ENCODE measurements at regions not wholly inside any gene's neighbourhood (a gene's known extent, or its start where the extent isn't known, plus 50 kb on each side); places are given as distances from the start of the nearest gene placed in this dataset.

- Histone ChIP-seq H3K4me1 (ENCODE audit: control insufficient read depth, insufficient read depth, low read length) (no peaks in the 10 kb centered on the region), H3K4me2 (ENCODE audit: control insufficient read depth, insufficient read depth) (no peak overlapping the region), H3K27ac (ENCODE audit: control insufficient read depth, insufficient read depth) (no peak overlapping the region), H3K27me3 (replicated peaks in 1 of 2; ENCODE audit: control insufficient read depth in 2 of 2, insufficient read depth in 2 of 2, low read length in 1 of 2) (no peaks in the 10 kb centered on the region), H4K20me1 (ENCODE audit: control insufficient read depth, insufficient read depth) (no peaks in the 10 kb centered on the region), H3K4me3 (no peak overlapping the region), H2AFZ (ENCODE audit: control insufficient read depth, low read depth, low read length) (no peak overlapping the region), H3K36me3 (ENCODE audit: control insufficient read depth in 2 of 2, insufficient read depth in 2 of 2, low read length in 1 of 2) (no peaks in the 10 kb centered on the region), H3K79me2 (ENCODE audit: control insufficient read depth, insufficient read depth, low read length) (no peaks in the 10 kb centered on the region), H3K9ac (ENCODE audit: control insufficient read depth, insufficient read depth, low read length) (no peak overlapping the region), H3K9me3 (replicated peaks; ENCODE audit: control insufficient read depth, insufficient read depth, low read length) (no peaks in the 10 kb centered on the region)
- POLR2A ChIA-PET: no interaction called here
- BruUV-seq (replicated peaks): no TSS peak
- SMC1A ChIA-PET (ENCODE audit: uncharacterized antibody, unreplicated experiment): no interaction called here
- FAIRE-seq (no peak), DNase-seq (ENCODE audit: low read depth, low spot score) (no peak), ATAC-seq (no peak)
- intact Hi-C loops (cut with micrococcal nuclease; ENCODE audit: unreplicated experiment): no loop called here
- TF ChIP-seq E4F1 (IDR thresholded peaks at IDR 0.05; ENCODE audit: borderline replicate concordance, partially characterized antibody) (no peak), ZNF592 (IDR thresholded peaks at IDR 0.05) (no peak), REST (IDR thresholded peaks at IDR 0.05; ENCODE audit: low read depth, low read length) (no peak), FOXK2 (IDR thresholded peaks at IDR 0.05) (no peak), LARP7 (IDR thresholded peaks at IDR 0.05) (no peak), E2F8 (IDR thresholded peaks at IDR 0.05; ENCODE audit: low read depth, partially characterized antibody) (no peak), NBN (IDR thresholded peaks at IDR 0.05) (no peak), HDAC6 (IDR thresholded peaks at IDR 0.05; ENCODE audit: unreplicated experiment) (no peak)
- RAD21 ChIA-PET (ENCODE audit: unreplicated experiment): no interaction called here
- in situ Hi-C loops (cut with MboI): no loop called here
- CTCF ChIA-PET: interaction anchor here (0.6 kb wide), 1 partner anchor 11 kb away, joined by 3 read pairs; no protein-coding TSS in a partner anchor
- 14% methylated on average over 3 of the region's 3 CpGs for WGBS (ENCODE audit: insufficient coverage, insufficient replicate concordance, low lambda C conversion rate, missing lambda C conversion rate)
Observed at GRCh38 chr7:54674891-54675290, 84.1 kb downstream of the SEC61G start.

Measured in GM12878 (cell line).